Astrocyte of the spinal cord (primary cell): ENCODE measurements at regions not wholly inside any gene's neighbourhood (a gene's known extent, or its start where the extent isn't known, plus 50 kb on each side); places are given as distances from the start of the nearest gene placed in this dataset.
"Not testable (repeated sequence)": the region's sequence is repeated elsewhere in the genome, so short reads cannot be mapped to it uniquely, and the experiment has no call there.

Source experiments
- DNase-seq: peaks from one replicate; pipeline ENCODE4 v3.0.0; 2011; ENCODE audit warnings: low read depth, low spot score
- H3K4me3 ChIP-seq: 2 replicates; pipeline ENCODE4 v1.5.1; 2011; ENCODE audit warnings: low read depth, mild to moderate bottlenecking, low read length, moderate library complexity
- in situ Hi-C: cut with HindIII; loops from 2 replicates; pipeline ENCODE4 v1.10.0; 2017; ENCODE audit warnings: low sequenced_read_pairs
- TF ChIP-seq, protein P1 (sequence below): IDR thresholded peaks from 2 replicates; pipeline ENCODE4 v1.5.1; 2012; ENCODE audit warnings: low read depth, mild to moderate bottlenecking, low read length, inconsistent platforms

DNA sequence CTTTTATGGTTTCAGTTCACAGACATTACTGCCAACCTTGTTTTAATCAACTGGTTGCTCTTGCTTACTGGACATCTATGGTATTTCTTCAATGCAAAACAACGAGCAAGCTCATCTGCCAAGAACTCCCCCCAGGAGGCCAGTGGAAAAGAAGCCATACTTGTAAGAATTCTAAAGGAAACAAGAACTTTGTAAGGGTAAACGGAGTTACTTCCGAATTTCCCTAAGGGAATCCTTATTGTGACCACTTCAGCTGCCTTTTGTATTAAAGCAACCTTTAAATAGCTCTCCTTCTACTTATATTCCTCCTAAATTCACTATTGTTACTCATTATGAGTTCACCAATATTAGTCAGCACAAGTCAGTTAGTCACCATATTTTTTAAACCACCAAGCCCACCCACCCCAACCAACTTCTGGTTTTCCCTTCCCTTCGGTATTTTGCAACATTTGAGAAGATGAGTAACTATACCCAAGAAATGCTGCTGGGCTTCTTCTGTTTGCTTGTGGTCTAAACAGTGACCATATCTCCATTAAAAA, 602.8 kb upstream of the DIPK2B start:
- in situ Hi-C loops: no loop called here
- peak; percentile 95 for DNase-seq
- H3K4me3 ChIP-seq: peak overlapping the region; percentile 14
- TF ChIP-seq, protein P1, sequence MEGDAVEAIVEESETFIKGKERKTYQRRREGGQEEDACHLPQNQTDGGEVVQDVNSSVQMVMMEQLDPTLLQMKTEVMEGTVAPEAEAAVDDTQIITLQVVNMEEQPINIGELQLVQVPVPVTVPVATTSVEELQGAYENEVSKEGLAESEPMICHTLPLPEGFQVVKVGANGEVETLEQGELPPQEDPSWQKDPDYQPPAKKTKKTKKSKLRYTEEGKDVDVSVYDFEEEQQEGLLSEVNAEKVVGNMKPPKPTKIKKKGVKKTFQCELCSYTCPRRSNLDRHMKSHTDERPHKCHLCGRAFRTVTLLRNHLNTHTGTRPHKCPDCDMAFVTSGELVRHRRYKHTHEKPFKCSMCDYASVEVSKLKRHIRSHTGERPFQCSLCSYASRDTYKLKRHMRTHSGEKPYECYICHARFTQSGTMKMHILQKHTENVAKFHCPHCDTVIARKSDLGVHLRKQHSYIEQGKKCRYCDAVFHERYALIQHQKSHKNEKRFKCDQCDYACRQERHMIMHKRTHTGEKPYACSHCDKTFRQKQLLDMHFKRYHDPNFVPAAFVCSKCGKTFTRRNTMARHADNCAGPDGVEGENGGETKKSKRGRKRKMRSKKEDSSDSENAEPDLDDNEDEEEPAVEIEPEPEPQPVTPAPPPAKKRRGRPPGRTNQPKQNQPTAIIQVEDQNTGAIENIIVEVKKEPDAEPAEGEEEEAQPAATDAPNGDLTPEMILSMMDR: no peak

GRCh38 chrX:45801554-45801953, 600.9 kb upstream of the DIPK2B start:
- in situ Hi-C loops: no loop called here
- TF ChIP-seq, protein P1: peak; percentile 2
- peak; percentile 49 for DNase-seq
- H3K4me3 ChIP-seq: no peak overlapping the region

DNA sequence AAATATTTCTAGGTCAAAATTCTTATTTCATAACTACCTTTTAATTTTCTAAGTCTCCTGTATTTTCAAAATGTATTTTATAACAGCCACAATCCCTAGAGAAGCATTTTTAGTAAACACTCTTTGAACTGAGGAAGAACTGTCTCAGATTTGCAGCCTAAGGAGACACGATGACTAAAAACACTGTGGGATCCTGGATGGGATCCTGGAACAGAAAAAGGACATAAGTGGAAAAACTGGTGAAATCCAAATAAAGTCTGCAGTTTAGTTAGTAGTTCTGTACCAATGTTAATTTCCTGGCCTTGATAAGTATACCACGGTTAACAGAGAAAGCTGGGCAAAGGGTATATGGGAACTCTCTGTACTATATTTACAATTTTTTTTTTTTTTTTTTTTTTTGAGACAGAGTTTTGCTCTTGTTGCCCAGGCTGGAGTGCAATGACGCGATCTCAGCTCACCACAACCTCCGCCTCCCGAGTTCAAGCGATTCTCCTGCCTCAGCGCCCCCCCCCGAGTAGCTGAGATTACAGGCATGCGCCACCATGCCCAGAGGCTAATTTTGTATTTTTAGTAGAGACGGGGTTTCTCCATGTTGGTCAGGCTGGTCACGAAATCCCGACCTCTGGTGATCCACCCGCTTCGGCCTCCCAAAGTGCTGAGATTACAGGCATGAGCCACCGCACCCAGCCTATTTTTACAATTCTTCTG, 600.2 kb upstream of the DIPK2B start:
- DNase-seq: peak; percentile 64
- in situ Hi-C loops, H3K4me3 ChIP-seq: not testable (repeated sequence)

DNA sequence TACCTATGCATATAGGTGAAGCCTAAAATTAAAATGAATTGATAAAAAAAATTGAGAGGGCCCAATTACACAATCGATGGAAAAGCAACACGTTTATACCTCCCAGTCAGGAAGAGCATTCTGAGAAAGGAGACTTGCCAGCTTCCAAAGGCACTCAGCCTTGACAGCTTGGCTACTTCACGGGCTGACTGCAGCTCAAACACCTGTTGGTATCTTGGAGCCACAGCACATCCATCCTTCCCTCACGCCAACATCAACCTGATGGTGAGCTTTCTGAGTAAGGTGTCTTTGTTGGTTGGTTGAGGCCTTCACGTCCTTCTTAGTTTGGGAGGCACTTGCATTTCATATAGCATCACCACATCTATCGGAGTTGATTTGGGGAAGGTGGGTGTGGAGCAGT, 598.9 kb upstream of the DIPK2B start:
- in situ Hi-C loops: no loop called here
- TF ChIP-seq, protein P1: no peak
- H3K4me3 ChIP-seq: no peak overlapping the region
- no peak for DNase-seq

DNA sequence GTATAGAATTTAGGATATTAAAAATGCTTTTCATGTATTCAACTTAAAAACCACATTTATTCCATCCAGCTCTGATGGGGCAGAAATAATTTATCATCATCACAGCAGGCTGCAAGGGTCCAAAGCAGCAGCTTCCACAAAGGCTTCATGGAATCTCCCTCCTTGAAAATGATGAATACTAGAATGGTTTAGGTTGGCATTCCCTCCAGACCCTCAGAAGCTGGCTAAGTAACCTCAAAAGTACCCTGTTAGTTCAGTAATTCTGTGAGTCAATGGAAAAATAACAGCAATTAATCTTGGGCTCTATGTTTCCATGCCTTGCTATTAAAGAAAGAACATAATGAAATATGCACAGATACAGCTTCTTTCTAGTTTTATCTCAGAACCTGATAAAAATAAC, 594.9 kb upstream of the DIPK2B start:
- in situ Hi-C loops: no loop called here
- no peak overlapping the region for H3K4me3 ChIP-seq
- peak; percentile 34 for DNase-seq
- TF ChIP-seq, protein P1: no peak

GRCh38 chrX:45794995-45795337, 594.3 kb upstream of the DIPK2B start:
- no peak for DNase-seq
- in situ Hi-C loops: no loop called here

More at GRCh38 chrX:45794995-45795337, 594.3 kb upstream of the DIPK2B start:
- TF ChIP-seq, protein P1: no peak
- H3K4me3 ChIP-seq: no peak overlapping the region
